NAMALWA (cell line): ENCODE measurements at regions not wholly inside any gene's neighbourhood (a gene's known extent, or its start where the extent isn't known, plus 50 kb on each side); places are given as distances from the start of the nearest gene placed in this dataset.

Experiments
- DNase-seq: peaks from one replicate; pipeline ENCODE4 v3.0.0-alpha.2; 2015; ENCODE audit warnings: low spot score

- no peak for DNase-seq
These were observed 157.3 kb downstream of the SLCO1B3 start for GRCh38 chr12:20967756-20968155.

DNA sequence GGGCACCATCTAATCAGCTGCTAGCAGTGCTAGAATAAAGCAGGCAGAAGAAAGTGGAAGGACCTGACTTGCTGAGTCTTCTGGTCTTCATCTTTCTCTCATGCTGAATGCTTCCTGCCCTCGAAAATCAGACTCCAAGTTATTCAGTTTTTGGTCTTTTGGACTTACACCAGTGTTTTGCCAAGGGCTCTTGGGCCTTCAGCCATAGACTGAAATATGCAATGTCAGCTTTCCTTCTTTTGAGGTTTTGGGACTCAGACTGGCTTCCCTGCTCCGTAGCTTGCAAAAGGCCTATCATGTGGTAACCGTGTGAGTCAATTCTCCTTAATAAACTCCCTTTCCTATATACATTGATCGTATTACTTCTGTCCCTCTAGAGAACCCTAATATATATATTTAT lies 159.3 kb downstream of the SLCO1B3 start:
- no peak for DNase-seq

DNA sequence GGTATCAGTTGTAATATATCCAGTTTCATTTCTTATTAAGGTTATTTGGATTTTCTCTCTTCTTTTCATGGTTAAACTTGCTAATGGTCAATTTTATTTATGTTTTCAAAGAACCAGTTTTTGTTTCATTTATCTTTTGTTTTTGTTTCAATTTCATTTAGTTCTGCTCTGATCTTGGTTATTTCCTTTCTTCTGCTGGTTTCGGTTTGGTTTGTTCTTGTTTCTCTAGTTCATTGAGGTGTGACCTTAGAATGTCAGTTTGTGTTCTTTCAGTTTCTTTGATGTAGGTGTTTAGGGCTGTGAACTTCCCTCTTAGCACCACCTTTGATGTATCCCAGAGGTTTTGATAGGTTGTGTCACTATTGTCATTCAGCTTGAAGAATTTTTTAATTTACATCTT lies 145.6 kb upstream of the SLCO1B1 start:
- peak; percentile 50 for DNase-seq

GRCh38 chr12:21001778-21002177 lies 129.2 kb upstream of the SLCO1B1 start:
- DNase-seq: no peak

DNA sequence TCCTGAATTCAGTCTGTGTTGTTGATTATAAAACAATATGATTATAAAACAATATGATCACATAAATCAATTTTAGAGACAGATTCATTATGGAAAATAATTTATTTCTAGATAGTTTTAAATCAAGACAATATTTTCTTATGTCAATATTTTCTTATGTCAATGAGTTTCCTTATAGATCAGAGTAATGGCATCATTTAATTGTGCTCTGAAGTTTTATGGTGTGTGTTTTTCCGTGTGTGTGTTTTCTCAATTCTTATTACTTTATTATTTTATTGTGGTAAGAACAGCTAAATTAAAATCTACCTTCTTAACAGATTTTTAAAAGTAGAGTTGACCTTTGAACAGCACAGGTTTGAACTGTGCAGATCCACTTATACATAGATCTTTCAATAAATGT lies 105.3 kb upstream of the SLCO1B1 start:
- no peak for DNase-seq

DNA sequence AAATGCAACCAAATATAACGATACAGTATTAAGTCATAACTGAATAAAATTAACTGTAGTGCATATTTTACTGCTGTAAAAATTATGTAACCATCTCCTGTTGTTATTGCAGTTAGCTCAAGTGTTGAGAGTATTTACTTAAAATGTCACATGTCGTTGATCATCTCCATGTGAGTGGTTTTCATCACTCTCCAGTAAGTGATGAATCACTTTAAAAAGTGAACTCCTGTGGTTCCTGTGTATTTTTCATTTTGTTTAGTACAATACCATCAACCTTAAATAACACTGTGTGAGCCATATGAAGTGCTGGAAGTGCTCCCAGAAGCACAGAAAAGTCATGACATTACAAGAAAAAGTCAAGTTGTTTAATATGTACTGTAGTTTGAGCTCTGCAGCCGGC lies 104.7 kb upstream of the SLCO1B1 start:
- DNase-seq: no peak

DNA sequence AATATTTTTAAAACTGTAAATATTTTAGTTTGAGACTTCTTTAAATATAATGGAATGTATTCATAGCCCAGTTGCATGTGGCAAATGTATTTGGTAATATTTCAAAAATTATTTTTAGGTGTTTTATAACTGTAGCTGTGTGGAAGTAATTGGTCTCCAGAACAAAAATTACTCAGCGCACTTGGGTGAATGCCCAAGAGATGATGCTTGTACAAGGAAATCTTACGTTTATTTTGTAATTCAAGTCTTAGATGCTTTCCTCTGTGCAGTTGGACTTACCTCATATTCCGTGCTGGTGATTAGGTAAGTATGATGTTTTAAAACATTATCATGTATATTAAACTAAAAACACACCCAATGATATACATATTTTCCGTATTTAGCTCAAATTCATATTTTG lies 76.7 kb upstream of the SLCO1B1 start:
- no peak for DNase-seq

DNA sequence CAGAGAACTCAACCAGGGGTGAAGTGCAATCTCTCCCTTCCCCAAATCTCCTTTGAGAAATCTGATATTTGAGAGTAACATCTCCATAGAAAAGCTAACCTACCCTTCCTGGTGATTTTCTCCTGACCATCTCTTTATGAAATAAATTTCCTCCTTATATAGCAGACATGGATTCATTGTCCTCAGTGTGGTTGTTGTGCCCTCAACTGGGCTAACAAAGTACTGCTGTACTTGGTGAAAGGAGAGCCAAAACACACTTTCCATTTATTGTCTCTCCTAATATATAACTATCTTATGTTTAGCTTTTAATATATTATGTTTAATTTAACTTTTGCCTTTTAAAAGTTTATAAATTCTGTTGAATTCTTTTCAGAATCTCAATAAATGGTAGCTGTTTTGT lies 65.1 kb upstream of the SLCO1B1 start:
- peak; percentile 15 for DNase-seq

GRCh38 chr12:21073129-21073528 lies 57.9 kb upstream of the SLCO1B1 start:
- DNase-seq: no peak

- DNase-seq: no peak
These were observed 57.1 kb upstream of the SLCO1B1 start for GRCh38 chr12:21073822-21074460.
